DND-41 (cell line): ENCODE measurements at regions not wholly inside any gene's neighbourhood (a gene's known extent, or its start where the extent isn't known, plus 50 kb on each side); places are given as distances from the start of the nearest gene placed in this dataset.

ENCODE experiments used
- ATAC-seq: fragments of 200-7000 bp; cut with Tn5 transposase; 3 replicates; pipeline ENCODE4 v1.9.1; 2021; ENCODE audit warnings: low read depth; ENCODE audit not compliant: insufficient read depth
- DNase-seq: peaks from one replicate; pipeline ENCODE4 v3.0.0-alpha.2; 2020
- H2AFZ ChIP-seq: 2 replicates; pipeline ENCODE4 v1.6.0; 2012; ENCODE audit warnings: low read depth, low read length
- H3K27ac ChIP-seq: 2 replicates; pipeline ENCODE4 v1.5.1; 2012; ENCODE audit warnings: low read length, inconsistent platforms
- H3K27me3 ChIP-seq: fragments of 200-600 bp; sonication (generic); 2 replicates; pipeline ENCODE4 v1.6.0; 2012; ENCODE audit warnings: low read length, mild to moderate bottlenecking, inconsistent platforms; ENCODE audit not compliant: insufficient read depth, poor library complexity
- H3K36me3 ChIP-seq: 2 replicates; pipeline ENCODE4 v1.5.1; 2012; ENCODE audit warnings: low read length, inconsistent platforms; ENCODE audit not compliant: insufficient read depth
- H3K4me1 ChIP-seq: 2 replicates; pipeline ENCODE4 v1.5.1; 2012; ENCODE audit warnings: mild to moderate bottlenecking, low read length; ENCODE audit not compliant: insufficient read depth
- H3K4me2 ChIP-seq: 2 replicates; pipeline ENCODE4 v1.6.0; 2012; ENCODE audit warnings: mild to moderate bottlenecking, moderate library complexity, low read length, inconsistent platforms; ENCODE audit not compliant: insufficient read depth
- H3K4me3 ChIP-seq, 2 experiments: fragments of 200-600 bp in 1 of 2; shearing (Covaris generic) in 1 of 2; 2 replicates each; pipeline ENCODE4 v1.5.1; 2012 to 2016; ENCODE audit warnings: inconsistent platforms in 2 of 2, low read length in 2 of 2, mild to moderate bottlenecking in 2 of 2, low read depth in 1 of 2, moderate library complexity in 1 of 2
- H3K79me2 ChIP-seq: 2 replicates; pipeline ENCODE4 v1.6.0; 2012; ENCODE audit warnings: low read length, inconsistent platforms; ENCODE audit not compliant: insufficient read depth
- H3K9ac ChIP-seq: 2 replicates; pipeline ENCODE4 v1.6.0; 2012; ENCODE audit warnings: low read depth, mild to moderate bottlenecking, inconsistent platforms, low read length, moderate library complexity
- H3K9me3 ChIP-seq: 2 replicates; pipeline ENCODE4 v1.5.1; 2012; ENCODE audit warnings: low read length, moderate library complexity, mild to moderate bottlenecking, inconsistent platforms; ENCODE audit not compliant: insufficient read depth, severe bottlenecking
- H4K20me1 ChIP-seq: 2 replicates; pipeline ENCODE4 v1.6.0; 2012; ENCODE audit warnings: low read length; ENCODE audit not compliant: insufficient read depth
- EZH2 ChIP-seq: IDR thresholded peaks from 3 replicates; pipeline ENCODE4 v1.6.1; 2012; ENCODE audit warnings: borderline replicate concordance, low read depth, mild to moderate bottlenecking, moderate library complexity, low read length, inconsistent platforms; ENCODE audit not compliant: severe bottlenecking
- TF ChIP-seq, protein P1 (sequence below): IDR thresholded peaks from 2 replicates; pipeline ENCODE4 v1.5.1; 2012; ENCODE audit warnings: borderline replicate concordance, low read length, moderate library complexity, mild to moderate bottlenecking; ENCODE audit not compliant: poor library complexity, severe bottlenecking; ENCODE audit errors: extremely low read depth

DNA sequence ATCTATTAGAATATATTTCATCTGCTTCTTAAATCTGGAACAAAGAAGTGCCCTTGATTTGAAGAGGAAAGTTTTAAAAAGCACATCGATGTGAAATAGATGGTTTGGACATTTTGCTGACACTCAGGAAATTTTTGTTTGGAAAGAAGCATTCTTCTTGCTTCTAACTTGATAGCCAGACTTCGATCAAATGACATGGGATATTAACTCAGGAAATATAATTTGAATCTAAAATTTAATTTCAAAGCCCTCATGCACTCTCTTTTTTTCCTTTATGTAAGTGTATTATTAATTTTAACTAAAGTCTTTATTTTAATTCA, 761.2 kb downstream of the VGLL3 start:
- Histone ChIP-seq H3K4me2 (no peak overlapping the region), H2AFZ (no peak overlapping the region), H4K20me1 (no peaks in the 10 kb centered on the region), H3K27me3 (no peaks in the 10 kb centered on the region), H3K4me3 (no peak overlapping the region), H3K9ac (no peak overlapping the region), H3K4me1 (no peaks in the 10 kb centered on the region), H3K36me3 (no peaks in the 10 kb centered on the region), H3K27ac (no peak overlapping the region), H3K9me3 (no peaks in the 10 kb centered on the region), H3K79me2 (no peaks in the 10 kb centered on the region)
- TF ChIP-seq, protein P1, sequence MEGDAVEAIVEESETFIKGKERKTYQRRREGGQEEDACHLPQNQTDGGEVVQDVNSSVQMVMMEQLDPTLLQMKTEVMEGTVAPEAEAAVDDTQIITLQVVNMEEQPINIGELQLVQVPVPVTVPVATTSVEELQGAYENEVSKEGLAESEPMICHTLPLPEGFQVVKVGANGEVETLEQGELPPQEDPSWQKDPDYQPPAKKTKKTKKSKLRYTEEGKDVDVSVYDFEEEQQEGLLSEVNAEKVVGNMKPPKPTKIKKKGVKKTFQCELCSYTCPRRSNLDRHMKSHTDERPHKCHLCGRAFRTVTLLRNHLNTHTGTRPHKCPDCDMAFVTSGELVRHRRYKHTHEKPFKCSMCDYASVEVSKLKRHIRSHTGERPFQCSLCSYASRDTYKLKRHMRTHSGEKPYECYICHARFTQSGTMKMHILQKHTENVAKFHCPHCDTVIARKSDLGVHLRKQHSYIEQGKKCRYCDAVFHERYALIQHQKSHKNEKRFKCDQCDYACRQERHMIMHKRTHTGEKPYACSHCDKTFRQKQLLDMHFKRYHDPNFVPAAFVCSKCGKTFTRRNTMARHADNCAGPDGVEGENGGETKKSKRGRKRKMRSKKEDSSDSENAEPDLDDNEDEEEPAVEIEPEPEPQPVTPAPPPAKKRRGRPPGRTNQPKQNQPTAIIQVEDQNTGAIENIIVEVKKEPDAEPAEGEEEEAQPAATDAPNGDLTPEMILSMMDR: no peak
- TF ChIP-seq EZH2: no peak
- DNase-seq (no peak), ATAC-seq (no peak)

DNA sequence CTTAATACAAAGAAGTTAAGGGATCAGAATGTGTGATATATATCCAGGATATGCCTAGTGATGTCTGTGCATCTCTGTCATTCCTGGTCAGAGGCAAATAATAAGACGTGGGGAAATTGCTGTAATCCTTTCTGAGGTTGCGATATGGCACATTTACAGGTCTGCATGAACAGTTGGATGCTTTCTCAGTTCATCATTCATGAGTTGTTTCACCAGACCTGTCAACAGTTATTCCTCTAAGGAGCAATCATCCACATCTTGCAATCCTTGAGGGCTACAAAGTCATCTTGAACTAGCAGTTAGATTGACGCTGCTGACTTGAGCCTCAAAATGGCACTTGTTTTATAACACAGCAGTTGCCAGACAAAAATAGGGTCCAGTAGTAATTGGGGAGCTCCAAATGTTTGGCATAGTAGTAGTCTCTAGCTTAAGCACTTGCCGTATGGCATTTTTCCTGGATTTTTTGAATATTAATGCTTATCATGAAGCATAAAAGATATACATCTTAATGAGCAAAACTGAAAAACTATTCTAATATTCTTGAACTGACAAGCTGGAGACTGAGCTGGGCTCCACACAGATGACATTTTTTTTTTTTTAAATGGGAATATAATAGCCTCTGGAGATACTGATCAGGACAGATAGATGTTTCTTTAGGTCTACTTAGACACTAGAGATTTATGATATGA, 761.7 kb downstream of the VGLL3 start:
- H3K4me3 ChIP-seq: no peak overlapping the region
- H3K9ac ChIP-seq: no peak overlapping the region
- no peaks in the 10 kb centered on the region for H3K4me1 ChIP-seq
- TF ChIP-seq, protein P1: no peak
- no peak for TF ChIP-seq EZH2
- H3K27me3 ChIP-seq: no peaks in the 10 kb centered on the region
- H3K79me2 ChIP-seq: no peaks in the 10 kb centered on the region
- no peak overlapping the region for H3K27ac ChIP-seq
- no peaks in the 10 kb centered on the region for H3K9me3 ChIP-seq
- no peak for DNase-seq
- H3K36me3 ChIP-seq: no peaks in the 10 kb centered on the region
- no peak for ATAC-seq
- H4K20me1 ChIP-seq: no peaks in the 10 kb centered on the region
- no peak overlapping the region for H3K4me2 ChIP-seq
- H2AFZ ChIP-seq: no peak overlapping the region

DNA sequence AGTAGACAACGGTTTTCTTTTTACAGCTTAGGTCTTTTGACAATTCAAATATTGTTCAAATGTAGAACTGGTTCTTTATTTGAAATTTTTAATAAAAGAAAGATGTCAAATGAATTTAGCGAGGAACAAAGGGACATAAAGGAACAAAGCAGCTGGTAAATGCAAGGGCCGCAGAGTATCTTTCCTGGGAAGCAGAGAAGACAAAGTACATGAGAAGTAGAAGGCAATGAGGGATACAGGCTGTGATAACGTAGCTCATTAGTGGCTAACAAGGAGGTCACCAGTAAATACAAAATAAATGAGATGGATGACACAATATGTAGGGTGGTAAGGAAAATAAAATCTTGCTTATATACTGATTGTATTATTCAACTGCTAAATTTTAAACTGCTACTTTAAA, 762.8 kb downstream of the VGLL3 start:
- Histone ChIP-seq H3K79me2 (no peaks in the 10 kb centered on the region), H3K4me1 (no peaks in the 10 kb centered on the region), H3K36me3 (no peaks in the 10 kb centered on the region), H3K4me3 (no peak overlapping the region), H3K4me2 (no peak overlapping the region), H3K9me3 (no peaks in the 10 kb centered on the region), H3K9ac (no peak overlapping the region), H3K27me3 (no peaks in the 10 kb centered on the region), H3K27ac (no peak overlapping the region), H2AFZ (no peak overlapping the region), H4K20me1 (no peaks in the 10 kb centered on the region)
- TF ChIP-seq, protein P1: no peak
- no peak for TF ChIP-seq EZH2
- ATAC-seq: no peak
- DNase-seq: no peak
